Occipital lobe (tissue), 1 donor: ENCODE measurements at regions not wholly inside any gene's neighbourhood (a gene's known extent, or its start where the extent isn't known, plus 50 kb on each side); places are given as distances from the start of the nearest gene placed in this dataset.

Experiments used
- DNase-seq: peaks from one replicate; lab custom pipeline; 2025; lab: John Stamatoyannopoulos, UW

GRCh38 chr15:93722165-93722564, 509.2 kb upstream of the MCTP2 start:
- no peak for DNase-seq

- DNase-seq: no peak
Measured at GRCh38 chr15:93720607-93721006, 510.8 kb upstream of the MCTP2 start.

DNA sequence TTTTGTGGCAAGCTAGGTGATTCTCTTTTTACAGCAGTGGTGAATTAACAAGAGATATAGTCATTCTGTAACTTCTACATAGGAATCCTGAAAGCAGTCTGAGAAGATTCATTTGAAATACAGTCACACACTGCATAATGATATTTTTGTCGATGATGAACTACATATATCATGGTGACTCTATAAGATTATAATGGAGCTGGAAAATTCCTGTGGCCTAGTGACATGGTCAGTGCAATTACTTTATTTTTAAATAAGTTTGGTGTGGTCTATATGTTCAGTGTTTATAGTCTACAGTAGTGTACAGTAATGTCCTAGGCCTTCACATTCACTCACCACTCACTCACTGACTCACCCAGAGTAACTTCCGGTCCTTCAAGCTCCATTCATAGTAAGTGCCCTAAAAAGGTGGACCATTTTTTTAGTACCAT, 511.4 kb upstream of the MCTP2 start:
- no peak for DNase-seq

GRCh38 chr15:93716615-93717231, 514.6 kb upstream of the MCTP2 start:
- DNase-seq: no peak

DNA sequence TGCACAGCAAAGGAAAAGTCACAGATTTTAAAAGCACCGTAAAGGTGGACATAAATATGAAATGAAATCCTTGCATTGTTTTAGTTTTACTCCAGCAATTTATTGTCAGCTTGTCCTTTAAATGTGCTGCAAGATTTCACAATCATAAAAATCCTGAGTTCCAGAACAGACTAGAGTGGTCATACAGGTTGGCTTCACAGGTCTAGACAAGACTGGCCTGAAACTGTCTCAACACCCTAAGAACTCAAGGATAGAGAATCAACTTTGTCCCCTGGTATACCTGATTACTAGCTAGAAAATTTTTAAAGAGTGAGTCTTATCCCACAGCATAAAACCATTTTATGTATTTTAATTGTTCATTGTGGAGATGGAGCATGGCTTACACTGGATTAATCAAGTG, 521.7 kb upstream of the MCTP2 start:
- no peak for DNase-seq

DNA sequence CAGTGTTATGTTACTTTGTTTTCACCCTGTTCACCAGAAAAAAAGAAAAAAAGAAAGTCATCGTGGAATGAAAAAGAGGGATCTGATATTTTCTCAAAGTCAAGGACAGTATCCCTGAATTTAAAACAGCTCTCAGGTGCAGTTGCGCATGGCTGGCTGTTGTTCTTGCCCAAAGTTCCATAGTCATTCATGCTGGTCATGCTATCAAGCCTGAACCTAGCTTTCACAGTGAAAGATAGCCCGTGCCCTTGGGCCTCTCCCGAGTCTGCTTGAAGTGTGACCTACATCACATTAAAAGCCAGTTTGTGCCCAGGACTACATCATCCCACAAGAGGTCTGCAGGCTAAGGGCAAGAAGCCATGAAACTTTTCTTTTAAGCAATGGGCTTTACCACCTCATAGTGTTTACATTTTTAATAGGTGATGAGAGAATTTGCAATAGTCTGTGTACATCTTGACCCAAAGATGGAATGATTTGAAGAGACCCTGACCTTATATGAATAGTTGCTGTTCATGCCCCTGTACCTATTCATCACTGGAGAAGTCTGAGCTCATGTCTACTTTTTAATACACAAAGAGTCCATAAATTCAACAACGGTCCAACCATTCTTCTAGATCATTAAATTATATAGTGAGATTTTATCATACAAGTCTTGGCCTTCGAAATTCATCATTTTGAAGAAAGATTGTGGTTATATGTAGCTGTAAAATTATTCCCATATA, 522.5 kb upstream of the MCTP2 start:
- no peak for DNase-seq

GRCh38 chr15:93707751-93708150, 523.6 kb upstream of the MCTP2 start:
- no peak for DNase-seq

DNA sequence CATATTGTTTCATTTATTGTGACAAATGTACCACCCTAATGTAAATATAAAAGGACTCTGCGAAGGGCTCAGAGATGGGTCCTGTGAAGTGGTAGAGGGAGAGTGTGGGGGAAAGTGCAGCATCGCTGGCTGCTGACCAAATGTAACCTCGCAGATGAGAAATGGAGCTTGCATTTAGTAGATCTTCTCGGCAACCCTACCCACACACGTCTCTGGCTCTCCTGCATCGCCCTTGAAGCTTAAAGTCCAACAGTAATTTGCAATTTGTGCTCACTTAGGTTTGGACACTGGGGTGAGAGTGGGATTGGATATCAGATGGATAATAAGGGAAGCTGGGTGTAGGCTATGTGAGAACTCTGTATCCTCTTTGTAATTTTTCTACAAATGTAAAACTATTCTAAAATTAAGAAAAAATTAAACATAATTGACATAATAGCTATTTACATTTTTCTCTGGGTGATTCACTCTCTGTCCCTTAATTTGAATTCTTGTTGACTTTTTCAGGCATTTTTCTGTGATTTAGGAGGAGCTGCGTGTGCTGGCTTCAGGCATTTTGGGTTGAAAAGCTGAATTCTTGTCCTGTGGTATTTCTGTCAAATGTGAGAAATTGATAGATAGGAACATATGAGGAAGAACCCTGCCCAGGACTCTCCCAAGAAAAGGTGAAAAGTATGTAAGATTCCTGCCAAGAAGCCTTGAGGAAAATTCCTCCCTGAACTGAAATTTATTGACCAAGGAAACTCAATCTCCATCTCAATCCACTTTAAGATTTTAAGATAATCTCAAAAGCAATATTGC, 524.7 kb upstream of the MCTP2 start:
- DNase-seq: no peak

GRCh38 chr15:93705753-93706455, 525.5 kb upstream of the MCTP2 start:
- DNase-seq: no peak

DNA sequence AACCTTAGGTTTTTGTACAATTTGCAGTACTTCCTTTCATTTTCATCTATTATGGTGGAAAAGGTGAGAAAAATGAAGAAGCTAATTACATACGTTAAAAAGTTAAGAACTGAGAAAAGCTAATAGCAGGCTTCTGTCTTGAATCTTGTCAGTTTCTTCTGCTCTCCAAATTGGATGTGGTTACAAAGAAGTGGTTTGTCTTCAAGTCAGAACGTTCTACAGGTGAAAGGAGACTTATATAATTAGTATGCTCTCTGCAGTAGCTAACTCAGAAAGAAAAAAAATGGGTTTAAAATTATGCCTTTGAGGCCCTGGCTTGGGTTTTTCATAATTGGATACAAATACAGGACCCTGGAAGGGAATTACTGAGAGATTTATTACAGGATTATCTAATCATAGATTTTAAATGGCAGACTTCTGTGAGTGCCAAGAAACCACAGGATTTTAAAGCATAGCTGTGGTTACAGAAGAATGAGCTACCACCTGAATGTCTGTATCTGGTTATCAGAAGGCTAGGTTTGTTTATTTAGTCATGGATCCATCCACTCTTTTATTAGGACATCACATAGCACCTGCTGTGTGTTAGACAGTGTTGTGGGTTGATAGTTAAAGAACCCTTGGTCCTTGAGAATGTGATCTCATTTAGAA, 528.1 kb upstream of the MCTP2 start:
- DNase-seq: no peak

DNA sequence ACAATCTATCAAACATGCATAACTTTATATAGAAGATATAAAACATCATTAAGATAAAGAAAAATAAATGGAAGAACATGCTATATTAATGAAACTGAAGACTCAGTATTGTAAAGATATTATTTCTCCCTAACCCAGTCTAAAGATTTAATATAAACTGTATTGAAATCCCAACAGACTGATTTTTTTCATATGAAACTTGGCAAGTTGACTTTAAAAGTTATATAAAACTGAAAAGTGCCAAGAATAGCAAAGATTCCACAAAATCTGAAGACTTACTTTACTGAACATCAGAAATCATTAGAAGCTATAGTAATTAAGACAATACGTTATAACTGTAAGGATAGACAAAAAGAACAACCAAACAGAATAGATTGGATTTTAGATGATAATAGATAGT, 531.3 kb upstream of the MCTP2 start:
- DNase-seq: no peak

- DNase-seq: no peak
Measured at GRCh38 chr15:93694033-93694432, 537.3 kb upstream of the MCTP2 start.

- DNase-seq: no peak
Measured at GRCh38 chr15:93683651-93684050, 547.7 kb upstream of the MCTP2 start.

GRCh38 chr15:93671387-93671943, 559.9 kb upstream of the MCTP2 start:
- no peak for DNase-seq

DNA sequence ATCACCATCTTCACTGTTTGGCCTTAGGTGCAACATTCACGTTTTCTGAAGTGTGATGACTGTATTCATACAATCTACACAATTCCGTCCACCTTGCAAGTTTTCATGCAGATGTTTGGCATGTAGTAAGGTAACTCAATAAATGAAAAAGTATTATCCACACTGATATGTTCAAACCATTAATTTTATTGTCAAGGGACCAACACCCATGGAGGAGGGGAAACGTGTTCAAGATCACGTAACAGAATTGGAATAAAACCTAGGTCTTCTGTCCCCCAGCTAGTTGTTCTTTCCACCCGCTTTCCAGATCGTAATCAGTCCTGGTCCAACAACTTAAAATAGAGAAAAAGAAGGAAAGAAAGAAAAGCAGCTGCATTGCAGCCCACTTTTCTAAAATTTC, 560.4 kb upstream of the MCTP2 start:
- no peak for DNase-seq

GRCh38 chr15:93664213-93664956, 567.0 kb upstream of the MCTP2 start:
- DNase-seq: no peak

GRCh38 chr15:93662162-93662885, 569.0 kb upstream of the MCTP2 start:
- no peak for DNase-seq

DNA sequence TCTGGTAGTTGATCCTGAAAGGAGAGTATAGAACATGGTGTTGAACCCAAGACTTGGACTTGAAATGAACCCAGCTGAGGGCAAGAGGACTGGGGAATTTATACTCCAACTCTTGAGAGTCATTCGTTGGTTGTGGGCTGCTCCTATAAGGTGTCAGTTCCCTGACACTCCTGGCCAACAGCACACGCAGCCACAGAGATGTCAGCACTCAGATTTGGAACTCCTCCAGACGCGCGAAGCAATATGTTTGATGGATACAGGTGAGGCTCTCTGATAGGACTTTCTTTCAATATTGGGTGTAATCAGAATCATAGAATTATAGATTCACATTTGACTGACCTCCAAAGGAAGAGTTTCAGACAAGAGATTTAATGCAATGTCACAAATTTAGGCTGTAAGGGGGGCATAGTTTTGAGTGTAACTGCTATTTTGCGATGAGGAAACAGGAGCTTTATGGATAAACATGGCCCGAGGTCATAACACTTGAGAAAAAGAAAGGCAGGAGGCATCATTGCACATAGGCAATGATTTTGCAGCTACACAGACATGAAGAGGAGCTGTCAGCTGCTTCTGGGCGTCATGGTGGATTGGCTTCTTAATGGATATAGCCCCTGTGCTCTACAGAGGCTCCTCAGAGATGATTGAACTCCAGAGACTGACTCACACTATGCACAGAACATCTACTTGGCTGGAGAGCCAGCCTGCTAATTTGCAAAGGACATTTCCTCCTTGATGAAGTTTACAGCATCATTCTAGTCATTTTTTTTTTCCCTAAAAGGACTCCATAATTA, 569.2 kb upstream of the RGMA start:
- DNase-seq: no peak

- no peak for DNase-seq
Measured at GRCh38 chr15:93656041-93656440, 567.0 kb upstream of the RGMA start.
